H9 (cell line): ENCODE measurements at regions not wholly inside any gene's neighbourhood (a gene's known extent, or its start where the extent isn't known, plus 50 kb on each side); places are given as distances from the start of the nearest gene placed in this dataset.

Source experiments
- DNase-seq: peaks from one replicate; pipeline ENCODE4 v3.0.0-alpha.2; 2017
- H2AFZ ChIP-seq: one replicate; pipeline ENCODE4 v1.6.1; 2013; ENCODE audit warnings: mild to moderate bottlenecking, low read length, control low read depth, moderate library complexity
- H2AK5ac ChIP-seq: 2 replicates; pipeline ENCODE4 v1.6.1; 2013; ENCODE audit warnings: low read length, control low read depth, mixed read lengths; ENCODE audit not compliant: insufficient read length
- H2BK120ac ChIP-seq: one replicate; pipeline ENCODE4 v1.6.1; 2013; ENCODE audit warnings: low read depth, mild to moderate bottlenecking, low read length, control low read depth, inconsistent platforms; ENCODE audit not compliant: poor library complexity, severe bottlenecking
- H2BK12ac ChIP-seq: 2 replicates; pipeline ENCODE4 v1.6.1; 2013; ENCODE audit warnings: low read length, control low read depth, mixed read lengths, low read depth; ENCODE audit not compliant: insufficient read length
- H2BK15ac ChIP-seq: 2 replicates; pipeline ENCODE4 v1.6.1; 2013; ENCODE audit warnings: low read depth, low read length, control low read depth
- H2BK20ac ChIP-seq: one replicate; pipeline ENCODE4 v1.6.1; 2013; ENCODE audit warnings: low read depth, mild to moderate bottlenecking, low read length, control low read depth, inconsistent platforms; ENCODE audit not compliant: poor library complexity, severe bottlenecking
- H2BK5ac ChIP-seq: 2 replicates; pipeline ENCODE4 v1.6.1; 2013; ENCODE audit warnings: low read length, control low read depth, mixed read lengths; ENCODE audit not compliant: insufficient read length
- H3K14ac ChIP-seq: 2 replicates; pipeline ENCODE4 v1.6.1; 2013; ENCODE audit warnings: low read length, control low read depth; ENCODE audit not compliant: insufficient read depth
- H3K18ac ChIP-seq: 2 replicates; pipeline ENCODE4 v1.6.1; 2013; ENCODE audit warnings: low read depth, mild to moderate bottlenecking, mixed read lengths, low read length, control low read depth; ENCODE audit not compliant: insufficient read length
- H3K23ac ChIP-seq: 2 replicates; pipeline ENCODE4 v1.6.1; 2013; ENCODE audit warnings: low read length, control low read depth, mixed read lengths, low read depth; ENCODE audit not compliant: insufficient read length
- H3K23me2 ChIP-seq: 2 replicates; pipeline ENCODE4 v1.6.1; 2013; ENCODE audit warnings: low read depth, mild to moderate bottlenecking, mixed read lengths, low read length, control low read depth; ENCODE audit not compliant: insufficient read length, poor library complexity, severe bottlenecking
- H3K27ac ChIP-seq: 2 replicates; pipeline ENCODE4 v1.5.1; 2013; ENCODE audit warnings: low read length, control low read depth, mixed read lengths, low read depth; ENCODE audit not compliant: insufficient read length
- H3K27me3 ChIP-seq: 2 replicates; pipeline ENCODE4 v1.6.1; 2013; ENCODE audit warnings: low read length, control low read depth, inconsistent platforms; ENCODE audit not compliant: insufficient read depth
- H3K4ac ChIP-seq: 2 replicates; pipeline ENCODE4 v1.6.1; 2013; ENCODE audit warnings: low read depth, mild to moderate bottlenecking, control low read depth, inconsistent platforms, low read length, moderate library complexity
- H3K4me1 ChIP-seq: 2 replicates; pipeline ENCODE4 v1.6.1; 2013; ENCODE audit warnings: low read length, control low read depth, inconsistent platforms; ENCODE audit not compliant: insufficient read depth
- H3K4me2 ChIP-seq: 2 replicates; pipeline ENCODE4 v1.6.1; 2013; ENCODE audit warnings: low read length, control low read depth, mixed read lengths; ENCODE audit not compliant: insufficient read length, insufficient read depth
- H3K56ac ChIP-seq: 2 replicates; pipeline ENCODE4 v1.6.1; 2013; ENCODE audit warnings: low read depth, mild to moderate bottlenecking, mixed read lengths, low read length, control low read depth; ENCODE audit not compliant: insufficient read length
- H3K79me1 ChIP-seq: 2 replicates; pipeline ENCODE4 v1.6.1; 2013; ENCODE audit warnings: low read depth, mild to moderate bottlenecking, moderate library complexity, low read length, control low read depth, inconsistent platforms; ENCODE audit not compliant: insufficient read depth, poor library complexity, severe bottlenecking
- H3K79me2 ChIP-seq: 2 replicates; pipeline ENCODE4 v1.6.1; 2013; ENCODE audit warnings: low read length, control low read depth, inconsistent platforms; ENCODE audit not compliant: insufficient read depth
- H3K9ac ChIP-seq: 2 replicates; pipeline ENCODE4 v1.6.1; 2013; ENCODE audit warnings: low read length, control low read depth, mixed read lengths; ENCODE audit not compliant: insufficient read length; ENCODE audit errors: extremely low read depth
- H3K9me3 ChIP-seq: one replicate; pipeline ENCODE4 v1.6.1; 2013; ENCODE audit warnings: low read depth, low read length, inconsistent platforms; ENCODE audit not compliant: control insufficient read depth
- H3T11ph ChIP-seq: one replicate; pipeline ENCODE4 v1.6.1; 2013; ENCODE audit warnings: mild to moderate bottlenecking, low read length, control low read depth, inconsistent platforms
- H4K20me1 ChIP-seq: one replicate; pipeline ENCODE4 v1.6.1; 2013; ENCODE audit not compliant: control insufficient read depth, insufficient read length, insufficient read depth
- H4K5ac ChIP-seq: 2 replicates; pipeline ENCODE4 v1.6.1; 2013; ENCODE audit warnings: low read depth, mild to moderate bottlenecking, mixed read lengths, low read length, control low read depth; ENCODE audit not compliant: insufficient read length
- H4K8ac ChIP-seq: replicated peaks from 2 replicates; pipeline ENCODE4 v1.6.1; 2013; ENCODE audit warnings: low read length, control low read depth, mixed read lengths, low read depth; ENCODE audit not compliant: insufficient read length
- H4K91ac ChIP-seq: 2 replicates; pipeline ENCODE4 v1.6.1; 2013; ENCODE audit warnings: low read depth, mild to moderate bottlenecking, moderate library complexity, mixed read lengths, low read length, control low read depth; ENCODE audit not compliant: insufficient read length
- H3K27ac Mint-ChIP-seq, 3 experiments: 2 replicates in 2 of 3; 3 replicates in 1 of 3; pipeline ENCODE4 v1.8.0; 2020 to 2021; ENCODE audit warnings: mixed read lengths in 3 of 3, mild to moderate bottlenecking in 1 of 3, moderate library complexity in 1 of 3
- H3K27me3 Mint-ChIP-seq: 2 replicates; pipeline ENCODE4 v1.8.0; 2021; ENCODE audit warnings: low read depth, mild to moderate bottlenecking, moderate library complexity, mixed read lengths
- H3K36me3 Mint-ChIP-seq, 3 experiments: 2 replicates in 2 of 3; 3 replicates in 1 of 3; pipeline ENCODE4 v1.8.0; 2020 to 2021; ENCODE audit warnings: low read depth in 3 of 3, mixed read lengths in 3 of 3; ENCODE audit not compliant: insufficient read depth in 1 of 3
- H3K4me1 Mint-ChIP-seq, 2 experiments: 2 replicates each; pipeline ENCODE4 v1.8.0; 2020; ENCODE audit warnings: mixed read lengths in 2 of 2
- H3K4me3 Mint-ChIP-seq, 2 experiments: 2 replicates in 1 of 2; 3 replicates in 1 of 2; pipeline ENCODE4 v1.8.0; 2020 to 2021; ENCODE audit warnings: mild to moderate bottlenecking in 2 of 2, mixed read lengths in 2 of 2, moderate library complexity in 1 of 2
- H3K9me3 Mint-ChIP-seq, 2 experiments: 2 replicates in 1 of 2; 3 replicates in 1 of 2; pipeline ENCODE4 v1.8.0; 2020; ENCODE audit warnings: mild to moderate bottlenecking in 2 of 2, mixed read lengths in 2 of 2, moderate library complexity in 1 of 2
- WGBS: extraction: QIAGEN DNeasy Blood & Tissue Kit; methylation state at CpG from one replicate; pipeline ENCODE4 v1.1.7; 2013; ENCODE audit warnings: missing lambda C conversion rate, low lambda C conversion rate, mixed read lengths; ENCODE audit not compliant: insufficient read length; ENCODE audit errors: extremely low coverage; 5-methylcytosine and 5-hydroxymethylcytosine counted together
- TF ChIP-seq, protein P1 (sequence below): fragments of 200-600 bp; sonication (generic); conservative IDR thresholded peaks from 3 replicates; pipeline ENCODE4 v1.8.0; 2021; ENCODE audit warnings: antibody characterized with exemption, mild to moderate bottlenecking

DNA sequence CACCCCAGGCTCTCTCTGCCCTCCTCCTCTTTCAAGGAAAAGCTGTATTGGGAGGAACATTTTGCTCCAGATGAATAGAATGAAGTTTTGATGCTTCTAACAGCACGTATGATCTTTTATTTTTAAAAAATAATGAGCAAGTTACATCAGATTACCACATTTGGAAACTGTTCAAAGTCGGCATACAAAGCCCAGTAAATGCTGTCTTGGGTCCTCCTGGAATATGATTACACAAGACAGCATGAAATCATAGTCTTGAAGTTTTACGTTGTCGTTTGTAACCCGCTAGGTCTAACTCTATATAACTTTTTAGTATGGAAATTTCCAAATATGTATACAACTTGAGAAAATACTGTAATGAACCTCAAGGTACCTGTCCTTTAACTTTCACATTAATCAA is 385.6 kb downstream of the HLX start:
- no peak overlapping the region for H3K18ac ChIP-seq
- no peak overlapping the region for H2BK5ac ChIP-seq
- no peaks in the 10 kb centered on the region for H3K23me2 ChIP-seq
- H2BK20ac ChIP-seq, result no peak overlapping the region
- H3K4ac ChIP-seq, result no peak overlapping the region
- no peak overlapping the region for H4K5ac ChIP-seq
- no peak overlapping the region for H4K8ac ChIP-seq
- peaks cover 21 to 26% of the 10 kb centered on the region in 2 experiments for H3K9me3 Mint-ChIP-seq
- no peaks in the 10 kb centered on the region for H3K79me2 ChIP-seq
- no peaks in the 10 kb centered on the region for H3K79me1 ChIP-seq
- DNase-seq, result no peak
- H3K14ac ChIP-seq, result no peak overlapping the region
- no peak overlapping the region for H3K27ac ChIP-seq
- H2BK120ac ChIP-seq, result no peak overlapping the region
- H2AK5ac ChIP-seq, result no peak overlapping the region
- TF ChIP-seq, protein P1, sequence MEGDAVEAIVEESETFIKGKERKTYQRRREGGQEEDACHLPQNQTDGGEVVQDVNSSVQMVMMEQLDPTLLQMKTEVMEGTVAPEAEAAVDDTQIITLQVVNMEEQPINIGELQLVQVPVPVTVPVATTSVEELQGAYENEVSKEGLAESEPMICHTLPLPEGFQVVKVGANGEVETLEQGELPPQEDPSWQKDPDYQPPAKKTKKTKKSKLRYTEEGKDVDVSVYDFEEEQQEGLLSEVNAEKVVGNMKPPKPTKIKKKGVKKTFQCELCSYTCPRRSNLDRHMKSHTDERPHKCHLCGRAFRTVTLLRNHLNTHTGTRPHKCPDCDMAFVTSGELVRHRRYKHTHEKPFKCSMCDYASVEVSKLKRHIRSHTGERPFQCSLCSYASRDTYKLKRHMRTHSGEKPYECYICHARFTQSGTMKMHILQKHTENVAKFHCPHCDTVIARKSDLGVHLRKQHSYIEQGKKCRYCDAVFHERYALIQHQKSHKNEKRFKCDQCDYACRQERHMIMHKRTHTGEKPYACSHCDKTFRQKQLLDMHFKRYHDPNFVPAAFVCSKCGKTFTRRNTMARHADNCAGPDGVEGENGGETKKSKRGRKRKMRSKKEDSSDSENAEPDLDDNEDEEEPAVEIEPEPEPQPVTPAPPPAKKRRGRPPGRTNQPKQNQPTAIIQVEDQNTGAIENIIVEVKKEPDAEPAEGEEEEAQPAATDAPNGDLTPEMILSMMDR, result no peak
- no peak overlapping the region for H2BK15ac ChIP-seq
- H3K27ac Mint-ChIP-seq, result no peak overlapping the region
- no peaks in the 10 kb centered on the region for H3K4me1 ChIP-seq
- H2BK12ac ChIP-seq, result no peak overlapping the region
- no peak overlapping the region for H4K91ac ChIP-seq
- no peaks in the 10 kb centered on the region for H3K9me3 ChIP-seq
- H3K4me2 ChIP-seq, result no peak overlapping the region
- peaks cover 0 to 21% (median 10%) of the 10 kb centered on the region in 3 experiments; a peak in 6 of 7 replicates for H3K36me3 Mint-ChIP-seq
- WGBS, result no CpG with 5 or more reads among the region's 5 CpGs
- H3K56ac ChIP-seq, result no peak overlapping the region
- no peak overlapping the region for H3K4me3 Mint-ChIP-seq
- H2AFZ ChIP-seq, result no peak overlapping the region
- H3K4me1 Mint-ChIP-seq, result peaks cover 16% of the 10 kb centered on the region in 2 experiments
- no peaks in the 10 kb centered on the region for H3K27me3 ChIP-seq
- no peak overlapping the region for H3K23ac ChIP-seq
- H4K20me1 ChIP-seq, result no peaks in the 10 kb centered on the region
- H3K9ac ChIP-seq, result no peak overlapping the region
- H3K27me3 Mint-ChIP-seq, result no peaks in the 10 kb centered on the region; the same call in 1 of the 2 replicates
- H3T11ph ChIP-seq, result no peak overlapping the region
